ENCODE measurements at regions not wholly inside any gene's neighbourhood (a gene's known extent, or its start where the extent isn't known, plus 50 kb on each side); places are given as distances from the start of the nearest gene placed in this dataset.

DNA sequence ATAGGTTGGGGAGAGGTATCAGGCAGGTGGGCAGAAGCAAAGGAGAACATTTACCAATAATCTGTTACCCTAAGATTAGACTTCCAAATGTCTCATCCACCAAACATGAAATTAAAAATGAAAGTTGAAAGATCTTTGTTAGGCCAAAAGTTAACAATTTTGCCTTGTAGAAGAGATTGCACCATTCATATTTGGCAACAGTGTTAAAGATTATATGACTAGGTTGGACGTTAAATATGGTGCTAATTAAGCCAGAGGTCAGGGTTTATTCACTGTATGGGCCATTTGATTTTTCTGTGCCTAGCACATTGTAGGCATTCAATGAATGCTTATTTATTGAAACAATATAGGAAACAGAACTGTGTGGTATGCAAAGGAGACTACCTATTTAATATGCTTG is 126.1 kb upstream of the SLC5A12 start:
- ChIA-PET CTCF (ENCODE audit: low intra/inter-chr PET ratio, low total read pairs) (no interaction called here), POLR2A (no interaction called here)
- H3K4me3 ChIP-seq (replicated peaks in 1 of 3; ENCODE audit: insufficient read depth in 1 of 3, low read depth in 2 of 3, low read length in 3 of 3), result no peak overlapping the region
- BruUV-seq (replicated peaks), result no TSS peak
- no peaks in the 10 kb centered on the region for H3K36me3 ChIP-seq (replicated peaks in 1 of 2; ENCODE audit: control insufficient read depth in 1 of 2, insufficient read depth in 2 of 2, low read length in 2 of 2)
- no peak overlapping the region for H3K4me2 ChIP-seq (ENCODE audit: low read depth, low read length)
- no peaks in the 10 kb centered on the region for H3K4me1 ChIP-seq (ENCODE audit: insufficient read depth, low read length)
- intact Hi-C loops (cut with micrococcal nuclease; ENCODE audit: unreplicated experiment) (no loop called here), in situ Hi-C loops (cut with HindIII; ENCODE audit: extremely low pct_ligation_motif_present, low pct_unique_long_range_greater_than_20kb) (no loop called here)
- H4K20me1 ChIP-seq (ENCODE audit: insufficient read depth, low read length), result no peaks in the 10 kb centered on the region
- FAIRE-seq (no peak), ATAC-seq (no peak), DNase-seq (ENCODE audit: low spot score) (no peak)
- no peak for TF ChIP-seq ZNF33A (CRISPR knock-in tag; IDR thresholded peaks at IDR 0.05; ENCODE audit: borderline replicate concordance)
- no peak for TF ChIP-seq NFKB2 (CRISPR knock-in tag; IDR thresholded peaks at IDR 0.05; ENCODE audit: borderline replicate concordance)
- no peak overlapping the region for H3K9ac ChIP-seq (ENCODE audit: insufficient read depth, low read depth, low read length)
- H3K27ac ChIP-seq (ENCODE audit: extremely low read length, insufficient read depth, low read length), result no peak overlapping the region
- H3K9me3 ChIP-seq (ENCODE audit: low read length), result no peaks in the 10 kb centered on the region
- no peak overlapping the region for H2AFZ ChIP-seq (ENCODE audit: low read length)
- H3K27me3 ChIP-seq (ENCODE audit: control insufficient read depth in 1 of 2, insufficient read depth in 2 of 2, low read length in 2 of 2), result no peaks in the 10 kb centered on the region
- H3K79me2 ChIP-seq (ENCODE audit: insufficient read depth, low read length), result no peaks in the 10 kb centered on the region
- 5% methylated on average over 1 of the region's 1 CpG for WGBS (ENCODE audit: low lambda C conversion rate)

DNA sequence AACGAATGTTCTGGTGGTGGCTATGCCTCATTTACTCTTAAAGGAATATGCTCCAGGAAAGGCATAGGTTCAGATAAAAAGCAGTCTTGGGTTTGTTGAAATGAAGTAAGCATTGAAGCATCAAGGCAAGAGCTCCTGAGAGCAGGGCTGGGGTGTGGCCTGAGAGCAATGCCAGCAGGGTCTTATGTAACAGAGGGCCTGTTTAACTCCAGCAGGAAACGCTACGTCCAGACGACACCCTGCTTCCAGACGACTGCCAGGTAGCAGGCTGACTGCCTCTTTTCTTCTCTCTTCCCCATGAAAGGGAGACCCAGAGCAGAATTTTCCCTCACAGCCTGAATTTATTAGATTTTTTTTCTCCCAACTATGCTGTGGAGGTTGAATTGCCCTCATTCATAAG is 127.2 kb upstream of the SLC5A12 start:
- Histone ChIP-seq H3K4me3 (replicated peaks in 1 of 3; ENCODE audit: insufficient read depth in 1 of 3, low read depth in 2 of 3, low read length in 3 of 3) (no peak overlapping the region), H3K9me3 (ENCODE audit: low read length) (no peaks in the 10 kb centered on the region), H2AFZ (ENCODE audit: low read length) (no peak overlapping the region), H3K9ac (ENCODE audit: insufficient read depth, low read depth, low read length) (no peak overlapping the region), H3K4me1 (ENCODE audit: insufficient read depth, low read length) (no peaks in the 10 kb centered on the region), H3K36me3 (replicated peaks in 1 of 2; ENCODE audit: control insufficient read depth in 1 of 2, insufficient read depth in 2 of 2, low read length in 2 of 2) (no peaks in the 10 kb centered on the region), H3K27me3 (ENCODE audit: control insufficient read depth in 1 of 2, insufficient read depth in 2 of 2, low read length in 2 of 2) (no peaks in the 10 kb centered on the region), H4K20me1 (ENCODE audit: insufficient read depth, low read length) (no peaks in the 10 kb centered on the region), H3K4me2 (ENCODE audit: low read depth, low read length) (no peak overlapping the region), H3K27ac (ENCODE audit: extremely low read length, insufficient read depth, low read length) (no peak overlapping the region), H3K79me2 (ENCODE audit: insufficient read depth, low read length) (no peaks in the 10 kb centered on the region)
- intact Hi-C loops (cut with micrococcal nuclease; ENCODE audit: unreplicated experiment), result no loop called here
- no TSS peak for BruUV-seq (replicated peaks)
- no peak for DNase-seq (ENCODE audit: low spot score)
- POLR2A ChIA-PET, result no interaction called here
- WGBS (ENCODE audit: low lambda C conversion rate), result 3% methylated on average over 5 of the region's 5 CpGs
- FAIRE-seq, result no peak
- ATAC-seq, result no peak
- CTCF ChIA-PET (ENCODE audit: low intra/inter-chr PET ratio, low total read pairs), result no interaction called here
- in situ Hi-C loops (cut with HindIII; ENCODE audit: extremely low pct_ligation_motif_present, low pct_unique_long_range_greater_than_20kb), result no loop called here
- TF ChIP-seq SCMH1 (CRISPR knock-in tag; IDR thresholded peaks at IDR 0.05; ENCODE audit: borderline replicate concordance), result no peak

DNA sequence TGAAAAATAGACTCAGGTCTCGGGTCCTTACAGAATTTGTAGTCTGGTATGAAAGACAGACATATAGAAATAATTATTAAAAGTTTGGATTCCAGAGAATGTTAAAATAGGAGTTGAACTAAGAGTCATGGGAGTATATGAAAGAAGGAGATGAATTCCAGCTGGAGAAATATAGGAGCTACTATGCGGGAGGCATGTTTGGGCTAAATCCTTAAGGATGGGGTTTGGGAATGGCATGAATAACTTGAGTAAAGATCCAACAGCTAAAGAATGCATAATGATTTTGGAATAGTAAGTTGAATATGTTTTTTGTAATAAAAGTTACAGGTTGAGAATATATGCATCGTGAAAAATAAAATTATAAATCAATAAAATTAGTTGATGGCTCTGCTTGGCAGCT is 129.4 kb upstream of the SLC5A12 start:
- POLR2A ChIA-PET, result no interaction called here
- CTCF ChIA-PET (ENCODE audit: low intra/inter-chr PET ratio, low total read pairs), result no interaction called here
- no peak for TF ChIP-seq ZNF225 (CRISPR knock-in tag; IDR thresholded peaks at IDR 0.05)
- Histone ChIP-seq H3K36me3 (replicated peaks in 1 of 2; ENCODE audit: control insufficient read depth in 1 of 2, insufficient read depth in 2 of 2, low read length in 2 of 2) (no peaks in the 10 kb centered on the region), H3K4me2 (ENCODE audit: low read depth, low read length) (no peak overlapping the region), H3K9me3 (ENCODE audit: low read length) (no peaks in the 10 kb centered on the region), H4K20me1 (ENCODE audit: insufficient read depth, low read length) (no peaks in the 10 kb centered on the region), H3K4me1 (ENCODE audit: insufficient read depth, low read length) (no peaks in the 10 kb centered on the region), H3K4me3 (replicated peaks in 1 of 3; ENCODE audit: insufficient read depth in 1 of 3, low read depth in 2 of 3, low read length in 3 of 3) (no peak overlapping the region), H3K9ac (ENCODE audit: insufficient read depth, low read depth, low read length) (no peak overlapping the region), H2AFZ (ENCODE audit: low read length) (no peak overlapping the region), H3K27me3 (ENCODE audit: control insufficient read depth in 1 of 2, insufficient read depth in 2 of 2, low read length in 2 of 2) (no peaks in the 10 kb centered on the region), H3K79me2 (ENCODE audit: insufficient read depth, low read length) (no peaks in the 10 kb centered on the region), H3K27ac (ENCODE audit: extremely low read length, insufficient read depth, low read length) (no peak overlapping the region)
- no peak for FAIRE-seq
- no TSS peak for BruUV-seq (replicated peaks)
- WGBS (ENCODE audit: low lambda C conversion rate), result 36% methylated on average over 3 of the region's 3 CpGs
- intact Hi-C loops (cut with micrococcal nuclease; ENCODE audit: unreplicated experiment) (no loop called here), in situ Hi-C loops (cut with HindIII; ENCODE audit: extremely low pct_ligation_motif_present, low pct_unique_long_range_greater_than_20kb) (no loop called here)
- ATAC-seq, result no peak
- DNase-seq (ENCODE audit: low spot score), result no peak

Measured in HepG2 (cell line).